ENCODE measurements at regions not wholly inside any gene's neighbourhood (a gene's known extent, or its start where the extent isn't known, plus 50 kb on each side); places are given as distances from the start of the nearest gene placed in this dataset.

GRCh38 chr2:116687371-116687770, 1127.1 kb upstream of the DDX18 start:
- no peak for DNase-seq (ENCODE audit: low spot score)
- in situ Hi-C loops (cut with MboI; ENCODE audit: low sequenced_read_pairs, unreplicated experiment), result no loop called here

GRCh38 chr2:116692988-116693387, 1121.5 kb upstream of the DDX18 start:
- in situ Hi-C loops (cut with MboI; ENCODE audit: low sequenced_read_pairs, unreplicated experiment), result no loop called here
- no peak for TF ChIP-seq CTCF (IDR thresholded peaks at IDR 0.05; ENCODE audit: borderline replicate concordance, control extremely low read depth, extremely low read depth, insufficient read depth, missing control alignments)
- DNase-seq (ENCODE audit: low spot score), result no peak

More at GRCh38 chr2:116687371-116687770, 1127.1 kb upstream of the DDX18 start:
- no peak for TF ChIP-seq CTCF (IDR thresholded peaks at IDR 0.05; ENCODE audit: borderline replicate concordance, control extremely low read depth, extremely low read depth, insufficient read depth, missing control alignments)

GRCh38 chr2:116696223-116696622, 1118.3 kb upstream of the DDX18 start:
- TF ChIP-seq CTCF (IDR thresholded peaks at IDR 0.05; ENCODE audit: borderline replicate concordance, control extremely low read depth, extremely low read depth, insufficient read depth, missing control alignments), result no peak
- no peak for DNase-seq (ENCODE audit: low spot score)
- in situ Hi-C loops (cut with MboI; ENCODE audit: low sequenced_read_pairs, unreplicated experiment), result no loop called here

- TF ChIP-seq CTCF (IDR thresholded peaks at IDR 0.05; ENCODE audit: borderline replicate concordance, control extremely low read depth, extremely low read depth, insufficient read depth, missing control alignments), result no peak
- in situ Hi-C loops (cut with MboI; ENCODE audit: low sequenced_read_pairs, unreplicated experiment), result no loop called here
- DNase-seq (ENCODE audit: low spot score), result no peak
These were observed 1117.6 kb upstream of the DDX18 start for GRCh38 chr2:116696903-116697302.

GRCh38 chr2:116706396-116706795, 1108.1 kb upstream of the DDX18 start:
- TF ChIP-seq CTCF (IDR thresholded peaks at IDR 0.05; ENCODE audit: borderline replicate concordance, control extremely low read depth, extremely low read depth, insufficient read depth, missing control alignments), result no peak
- no peak for DNase-seq (ENCODE audit: low spot score)

GRCh38 chr2:116716038-116716437, 1098.5 kb upstream of the DDX18 start:
- in situ Hi-C loops (cut with MboI; ENCODE audit: low sequenced_read_pairs, unreplicated experiment), result no loop called here
- DNase-seq (ENCODE audit: low spot score), result no peak
- no peak for TF ChIP-seq CTCF (IDR thresholded peaks at IDR 0.05; ENCODE audit: borderline replicate concordance, control extremely low read depth, extremely low read depth, insufficient read depth, missing control alignments)

More at GRCh38 chr2:116706396-116706795, 1108.1 kb upstream of the DDX18 start:
- in situ Hi-C loops (cut with MboI; ENCODE audit: low sequenced_read_pairs, unreplicated experiment), result no loop called here

GRCh38 chr2:116716444-116716843, 1098.0 kb upstream of the DDX18 start:
- in situ Hi-C loops (cut with MboI; ENCODE audit: low sequenced_read_pairs, unreplicated experiment), result no loop called here
- DNase-seq (ENCODE audit: low spot score), result no peak
- TF ChIP-seq CTCF (IDR thresholded peaks at IDR 0.05; ENCODE audit: borderline replicate concordance, control extremely low read depth, extremely low read depth, insufficient read depth, missing control alignments), result no peak

Data from GM13976 (cell line).